ENCODE measurements at regions not wholly inside any gene's neighbourhood (a gene's known extent, or its start where the extent isn't known, plus 50 kb on each side); places are given as distances from the start of the nearest gene placed in this dataset.

DNA sequence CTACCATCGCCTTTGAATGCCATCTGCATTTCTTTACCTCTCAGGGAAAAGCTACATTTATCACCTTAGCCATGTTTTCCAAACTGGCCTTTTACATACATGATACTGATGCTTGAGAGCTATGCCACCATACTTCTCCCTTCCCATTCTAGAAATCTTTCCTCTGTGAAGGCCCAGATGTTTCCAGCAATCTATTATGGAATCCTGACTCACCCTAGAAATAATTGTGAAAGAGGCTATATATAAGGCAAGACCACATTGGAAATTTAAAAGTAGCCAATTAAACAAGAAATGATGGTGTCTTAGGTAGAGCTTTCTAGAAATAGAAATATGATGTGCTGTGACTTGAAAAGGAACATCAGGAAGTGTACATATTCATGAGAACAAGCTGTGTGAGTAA, 389.7 kb downstream of the INHBA start:
- Histone ChIP-seq H4K20me1 (ENCODE audit: control insufficient read depth, insufficient read depth, low read length, poor library complexity, severe bottlenecking) (no peaks in the 10 kb centered on the region), H3K9ac (ENCODE audit: low read length) (no peak overlapping the region), H3K4me1 (ENCODE audit: control insufficient read depth in 2 of 2, insufficient read depth in 2 of 2, low read length in 2 of 2) (no peaks in the 10 kb centered on the region), H3K27me3 (replicated peaks in 1 of 4; ENCODE audit: control extremely low read depth in 1 of 4, control insufficient read depth in 3 of 4, insufficient read depth in 4 of 4, low read length in 3 of 4) (no peaks in the 10 kb centered on the region), H3K4me3 (ENCODE audit: control extremely low read depth in 1 of 5, extremely low read depth in 1 of 5, insufficient read depth in 1 of 5, low read depth in 2 of 5, low read length in 4 of 5) (no peak overlapping the region), H2AFZ (ENCODE audit: insufficient read depth, low read depth, low read length, poor library complexity, severe bottlenecking) (no peak overlapping the region), H3K79me2 (ENCODE audit: control insufficient read depth, insufficient read depth, low read length) (no peaks in the 10 kb centered on the region), H3K36me3 (replicated peaks in 1 of 2; ENCODE audit: control extremely low read depth in 1 of 2, control insufficient read depth in 1 of 2, extremely low read depth in 1 of 2, insufficient read depth in 2 of 2, low read length in 1 of 2) (no peaks in the 10 kb centered on the region), H3K27ac (ENCODE audit: low read length in 2 of 2) (no peak overlapping the region), H3K9me3 (ENCODE audit: control extremely low read depth in 1 of 3, control insufficient read depth in 2 of 3, insufficient read depth in 1 of 3, low read length in 2 of 3) (peaks cover 0 to 9% (median 0%) of the 10 kb centered on the region in 3 donors), H3K4me2 (replicated peaks; ENCODE audit: low read depth, low read length, poor library complexity, severe bottlenecking) (no peak overlapping the region)
- CTCF ChIA-PET, result no interaction called here
- Mint-ChIP-seq H3K4me1 (no peaks in the 10 kb centered on the region), H3K9me3 (ENCODE audit: insufficient read depth) (peaks cover 1% of the 10 kb centered on the region), H3K27ac (no peak overlapping the region), H3K27me3 (no peaks in the 10 kb centered on the region), H3K4me3 (no peak overlapping the region)
- TF ChIP-seq EZH2 (IDR thresholded peaks at IDR 0.05; ENCODE audit: borderline replicate concordance, insufficient read depth, low read depth, low read length, poor library complexity, severe bottlenecking), result no peak
- TF ChIP-seq, protein P1, sequence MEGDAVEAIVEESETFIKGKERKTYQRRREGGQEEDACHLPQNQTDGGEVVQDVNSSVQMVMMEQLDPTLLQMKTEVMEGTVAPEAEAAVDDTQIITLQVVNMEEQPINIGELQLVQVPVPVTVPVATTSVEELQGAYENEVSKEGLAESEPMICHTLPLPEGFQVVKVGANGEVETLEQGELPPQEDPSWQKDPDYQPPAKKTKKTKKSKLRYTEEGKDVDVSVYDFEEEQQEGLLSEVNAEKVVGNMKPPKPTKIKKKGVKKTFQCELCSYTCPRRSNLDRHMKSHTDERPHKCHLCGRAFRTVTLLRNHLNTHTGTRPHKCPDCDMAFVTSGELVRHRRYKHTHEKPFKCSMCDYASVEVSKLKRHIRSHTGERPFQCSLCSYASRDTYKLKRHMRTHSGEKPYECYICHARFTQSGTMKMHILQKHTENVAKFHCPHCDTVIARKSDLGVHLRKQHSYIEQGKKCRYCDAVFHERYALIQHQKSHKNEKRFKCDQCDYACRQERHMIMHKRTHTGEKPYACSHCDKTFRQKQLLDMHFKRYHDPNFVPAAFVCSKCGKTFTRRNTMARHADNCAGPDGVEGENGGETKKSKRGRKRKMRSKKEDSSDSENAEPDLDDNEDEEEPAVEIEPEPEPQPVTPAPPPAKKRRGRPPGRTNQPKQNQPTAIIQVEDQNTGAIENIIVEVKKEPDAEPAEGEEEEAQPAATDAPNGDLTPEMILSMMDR (IDR thresholded peaks at IDR 0.05), result no peak
- POLR2A ChIA-PET, result no interaction called here
- no peak for DNase-seq
- intact Hi-C loops (cut with micrococcal nuclease), result no loop called here
- WGBS (ENCODE audit: insufficient coverage), result 100% methylated on average over 1 of the region's 1 CpG
- no peak for ATAC-seq (ENCODE audit: low read depth)

DNA sequence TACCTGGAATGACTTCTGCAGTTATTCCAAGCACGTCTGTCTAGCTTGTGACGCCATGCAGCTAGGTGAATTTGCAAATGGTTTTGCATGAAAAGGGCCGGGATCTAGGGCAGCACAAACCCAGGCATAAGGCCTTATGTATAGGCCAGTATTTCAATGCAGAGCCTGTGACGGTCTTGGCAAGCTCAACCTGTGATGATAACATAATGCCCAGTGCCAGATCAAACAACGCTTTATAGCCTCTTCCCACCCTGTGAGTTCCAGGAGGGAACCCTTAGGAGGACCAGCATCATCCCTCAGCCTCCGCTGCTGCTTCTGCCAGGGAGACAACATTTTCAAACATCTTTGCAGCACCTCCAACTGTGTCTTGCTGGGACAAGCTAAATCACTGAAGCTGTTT, 390.7 kb downstream of the INHBA start:
- Histone ChIP-seq H3K4me3 (ENCODE audit: control extremely low read depth in 1 of 5, extremely low read depth in 1 of 5, insufficient read depth in 1 of 5, low read depth in 2 of 5, low read length in 4 of 5) (no peak overlapping the region), H3K4me2 (replicated peaks; ENCODE audit: low read depth, low read length, poor library complexity, severe bottlenecking) (no peak overlapping the region), H3K27ac (ENCODE audit: low read length in 2 of 2) (no peak overlapping the region), H3K79me2 (ENCODE audit: control insufficient read depth, insufficient read depth, low read length) (no peaks in the 10 kb centered on the region), H3K4me1 (ENCODE audit: control insufficient read depth in 2 of 2, insufficient read depth in 2 of 2, low read length in 2 of 2) (no peaks in the 10 kb centered on the region), H4K20me1 (ENCODE audit: control insufficient read depth, insufficient read depth, low read length, poor library complexity, severe bottlenecking) (no peaks in the 10 kb centered on the region), H3K9me3 (ENCODE audit: control extremely low read depth in 1 of 3, control insufficient read depth in 2 of 3, insufficient read depth in 1 of 3, low read length in 2 of 3) (no peaks in the 10 kb centered on the region), H3K27me3 (replicated peaks in 1 of 4; ENCODE audit: control extremely low read depth in 1 of 4, control insufficient read depth in 3 of 4, insufficient read depth in 4 of 4, low read length in 3 of 4) (no peaks in the 10 kb centered on the region), H3K36me3 (replicated peaks in 1 of 2; ENCODE audit: control extremely low read depth in 1 of 2, control insufficient read depth in 1 of 2, extremely low read depth in 1 of 2, insufficient read depth in 2 of 2, low read length in 1 of 2) (no peaks in the 10 kb centered on the region), H3K9ac (ENCODE audit: low read length) (no peak overlapping the region), H2AFZ (ENCODE audit: insufficient read depth, low read depth, low read length, poor library complexity, severe bottlenecking) (no peak overlapping the region)
- ChIA-PET CTCF (no interaction called here), POLR2A (no interaction called here)
- ATAC-seq (ENCODE audit: low read depth) (no peak), DNase-seq (no peak)
- Mint-ChIP-seq H3K4me3 (no peak overlapping the region), H3K27ac (no peak overlapping the region), H3K4me1 (no peaks in the 10 kb centered on the region), H3K9me3 (ENCODE audit: insufficient read depth) (no peaks in the 10 kb centered on the region), H3K27me3 (no peaks in the 10 kb centered on the region)
- intact Hi-C loops (cut with micrococcal nuclease), result no loop called here
- WGBS (ENCODE audit: insufficient coverage), result 94% methylated on average over 6 of the region's 6 CpGs
- TF ChIP-seq EZH2 (IDR thresholded peaks at IDR 0.05; ENCODE audit: borderline replicate concordance, insufficient read depth, low read depth, low read length, poor library complexity, severe bottlenecking), result no peak
- TF ChIP-seq, protein P1 (IDR thresholded peaks at IDR 0.05), result no peak
